ENCODE measurements at regions not wholly inside any gene's neighbourhood (a gene's known extent, or its start where the extent isn't known, plus 50 kb on each side); places are given as distances from the start of the nearest gene placed in this dataset.

- no peak for DNase-seq
Observed at GRCh38 chr15:29349196-29349595, 79.6 kb upstream of the NSMCE3 start.

GRCh38 chr15:29348336-29348914 lies 78.8 kb upstream of the NSMCE3 start:
- DNase-seq, result no peak

GRCh38 chr15:29346998-29347397 lies 77.4 kb upstream of the NSMCE3 start:
- DNase-seq, result no peak

- no peak for DNase-seq
Observed at GRCh38 chr15:29345549-29346525, 76.2 kb upstream of the NSMCE3 start.

- no peak for DNase-seq
Observed at GRCh38 chr15:29344474-29344873, 74.9 kb upstream of the NSMCE3 start.

GRCh38 chr15:29343229-29343628 lies 73.6 kb upstream of the NSMCE3 start:
- DNase-seq, result no peak

GRCh38 chr15:29342201-29342600 lies 72.6 kb upstream of the NSMCE3 start:
- no peak for DNase-seq

- no peak for DNase-seq
Observed at GRCh38 chr15:29337156-29337959, 67.7 kb upstream of the NSMCE3 start.

GRCh38 chr15:29334544-29334943 lies 64.9 kb upstream of the NSMCE3 start:
- DNase-seq, result no peak

GRCh38 chr15:29333261-29333660 lies 63.6 kb upstream of the NSMCE3 start:
- no peak for DNase-seq

GRCh38 chr15:29331669-29332068 lies 62.0 kb upstream of the NSMCE3 start:
- DNase-seq, result no peak

GRCh38 chr15:29331071-29331470 lies 61.4 kb upstream of the NSMCE3 start:
- DNase-seq, result no peak

- DNase-seq, result no peak
Observed at GRCh38 chr15:29324746-29325145, 55.1 kb upstream of the NSMCE3 start.

GRCh38 chr15:29323557-29323956 lies 53.9 kb upstream of the NSMCE3 start:
- no peak for DNase-seq

GRCh38 chr15:29322415-29322814 lies 52.8 kb upstream of the NSMCE3 start:
- peak; percentile 60 for DNase-seq

- DNase-seq, result no peak
Observed at GRCh38 chr15:29320420-29320819, 50.8 kb upstream of the NSMCE3 start.

- DNase-seq, result no peak
Observed at GRCh38 chr15:29319823-29320222, 50.2 kb upstream of the NSMCE3 start.

Measured in NCI-H1092 treated with DMSO at 0.1 percent for 48 hours (cell line).